ENCODE measurements at regions not wholly inside any gene's neighbourhood (a gene's known extent, or its start where the extent isn't known, plus 50 kb on each side); places are given as distances from the start of the nearest gene placed in this dataset.

DNA sequence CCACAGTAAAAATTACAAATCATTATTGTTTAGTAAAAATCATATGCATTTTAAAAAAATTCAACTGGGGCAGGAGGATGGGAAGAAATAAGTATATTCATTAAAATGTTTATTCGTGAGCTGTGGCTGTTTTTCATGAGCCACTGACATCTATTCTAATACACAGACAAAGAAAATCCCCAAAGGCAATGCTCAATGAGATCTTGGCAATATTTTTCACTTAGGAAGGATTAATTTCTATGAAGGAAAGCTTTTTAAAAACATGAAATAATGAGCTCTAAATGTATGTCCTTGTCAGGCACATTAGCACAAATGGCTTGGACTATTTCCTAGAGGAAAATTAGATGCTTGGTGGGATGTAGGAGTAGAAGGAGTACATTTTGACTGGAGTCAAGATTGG is 262.0 kb upstream of the MMADHC start:
- no peak overlapping the region for H3K4me3 ChIP-seq (replicated peaks; ENCODE audit: low read depth, low read length)
- DNase-seq (ENCODE audit: low read depth), result no peak
- TF ChIP-seq, protein P1, sequence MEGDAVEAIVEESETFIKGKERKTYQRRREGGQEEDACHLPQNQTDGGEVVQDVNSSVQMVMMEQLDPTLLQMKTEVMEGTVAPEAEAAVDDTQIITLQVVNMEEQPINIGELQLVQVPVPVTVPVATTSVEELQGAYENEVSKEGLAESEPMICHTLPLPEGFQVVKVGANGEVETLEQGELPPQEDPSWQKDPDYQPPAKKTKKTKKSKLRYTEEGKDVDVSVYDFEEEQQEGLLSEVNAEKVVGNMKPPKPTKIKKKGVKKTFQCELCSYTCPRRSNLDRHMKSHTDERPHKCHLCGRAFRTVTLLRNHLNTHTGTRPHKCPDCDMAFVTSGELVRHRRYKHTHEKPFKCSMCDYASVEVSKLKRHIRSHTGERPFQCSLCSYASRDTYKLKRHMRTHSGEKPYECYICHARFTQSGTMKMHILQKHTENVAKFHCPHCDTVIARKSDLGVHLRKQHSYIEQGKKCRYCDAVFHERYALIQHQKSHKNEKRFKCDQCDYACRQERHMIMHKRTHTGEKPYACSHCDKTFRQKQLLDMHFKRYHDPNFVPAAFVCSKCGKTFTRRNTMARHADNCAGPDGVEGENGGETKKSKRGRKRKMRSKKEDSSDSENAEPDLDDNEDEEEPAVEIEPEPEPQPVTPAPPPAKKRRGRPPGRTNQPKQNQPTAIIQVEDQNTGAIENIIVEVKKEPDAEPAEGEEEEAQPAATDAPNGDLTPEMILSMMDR (IDR thresholded peaks at IDR 0.05; ENCODE audit: low read length, missing control alignments), result no peak

DNA sequence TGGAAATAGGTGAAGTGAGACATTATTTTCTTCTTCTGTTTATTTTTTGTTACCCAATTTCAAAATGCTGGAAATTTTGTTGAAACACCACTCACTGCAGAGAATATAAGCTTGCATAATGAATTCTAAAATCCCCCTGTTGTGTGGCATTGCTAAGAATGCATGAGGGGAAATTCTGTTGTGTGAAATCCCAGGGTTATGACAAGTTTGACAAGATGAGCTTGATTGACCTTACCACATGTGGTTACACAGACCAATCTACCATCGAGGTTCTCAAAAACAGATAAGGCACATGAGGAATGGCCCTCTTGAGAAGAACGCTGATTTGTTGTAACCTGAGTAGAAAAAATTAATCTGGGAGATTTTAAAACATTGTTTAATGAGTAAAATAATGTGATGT is 261.6 kb upstream of the MMADHC start:
- TF ChIP-seq, protein P1 (IDR thresholded peaks at IDR 0.05; ENCODE audit: low read length, missing control alignments), result no peak
- no peak for DNase-seq (ENCODE audit: low read depth)
- no peak overlapping the region for H3K4me3 ChIP-seq (replicated peaks; ENCODE audit: low read depth, low read length)

DNA sequence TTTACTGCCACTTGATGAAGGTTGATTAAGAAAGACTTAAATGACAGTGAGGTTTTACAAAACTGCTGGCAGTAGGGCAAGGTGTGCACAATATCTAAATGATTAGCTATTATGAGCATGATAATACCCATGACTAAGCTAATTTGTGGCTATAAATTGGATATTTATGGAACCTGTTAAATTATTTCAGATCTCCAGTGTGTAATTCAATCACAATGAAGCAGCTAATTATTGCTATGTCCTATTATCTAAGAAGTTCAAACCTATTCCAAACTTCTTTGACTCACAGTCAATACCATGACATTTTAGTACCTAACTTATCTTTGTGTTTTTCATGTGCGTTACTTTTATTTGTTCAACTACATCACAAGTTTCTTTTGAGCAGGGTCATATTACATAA is 253.8 kb upstream of the MMADHC start:
- no peak for DNase-seq (ENCODE audit: low read depth)
- TF ChIP-seq, protein P1 (IDR thresholded peaks at IDR 0.05; ENCODE audit: low read length, missing control alignments), result no peak
- H3K4me3 ChIP-seq (replicated peaks; ENCODE audit: low read depth, low read length), result no peak overlapping the region

DNA sequence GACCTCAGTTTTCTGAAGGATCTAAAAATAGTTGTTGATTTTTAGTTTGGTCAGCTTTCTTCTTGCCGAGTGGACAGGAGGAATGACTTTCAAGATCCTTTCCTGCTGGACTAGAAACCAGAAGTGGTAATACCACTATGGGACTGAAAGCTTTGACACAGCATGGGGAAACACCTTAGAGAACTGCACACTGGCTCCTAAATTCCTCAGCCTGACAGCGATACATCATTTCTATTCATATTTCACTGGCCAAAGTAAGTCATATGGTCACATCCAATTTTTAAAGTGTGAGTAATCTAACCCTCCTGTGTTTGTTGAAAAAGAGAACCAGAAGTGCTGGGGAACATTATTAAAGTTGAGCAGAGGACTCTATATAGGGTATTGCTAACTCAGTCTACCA is 244.7 kb upstream of the MMADHC start:
- H3K4me3 ChIP-seq (replicated peaks; ENCODE audit: low read depth, low read length), result no peak overlapping the region
- TF ChIP-seq, protein P1 (IDR thresholded peaks at IDR 0.05; ENCODE audit: low read length, missing control alignments), result no peak
- DNase-seq (ENCODE audit: low read depth), result no peak

DNA sequence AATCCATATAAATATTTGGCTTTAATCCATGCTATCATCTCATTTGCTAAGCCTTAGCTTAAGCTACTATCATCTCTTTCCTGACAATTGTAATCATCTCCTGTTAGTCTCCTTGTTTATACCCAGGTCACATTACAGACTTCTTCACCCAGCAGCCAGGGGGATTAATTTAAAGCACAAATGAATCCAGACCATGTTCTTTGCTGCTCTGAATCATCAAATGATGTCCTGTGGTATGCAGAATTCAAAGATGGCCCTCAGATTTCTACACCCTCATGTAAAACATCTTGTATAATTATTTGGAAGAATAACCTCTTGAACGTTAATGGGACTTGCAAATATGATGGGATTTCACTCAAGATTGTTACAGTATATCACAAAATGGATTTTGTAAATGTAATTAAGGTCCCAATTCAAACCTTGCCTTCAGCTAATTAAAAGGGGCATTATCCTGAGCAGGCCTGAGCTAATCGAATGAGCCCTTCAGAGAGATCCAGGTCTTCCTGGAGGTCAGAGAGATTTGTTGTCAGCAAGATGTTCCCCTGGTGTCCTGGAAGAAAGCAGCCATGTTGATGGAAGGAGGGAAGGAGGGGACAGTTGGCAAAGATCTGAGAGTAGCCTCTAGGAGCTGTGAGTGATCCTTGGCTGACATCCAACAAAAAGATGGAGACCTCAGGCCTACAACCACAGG is 241.1 kb upstream of the MMADHC start:
- H3K4me3 ChIP-seq (replicated peaks; ENCODE audit: low read depth, low read length), result no peak overlapping the region
- no peak for DNase-seq (ENCODE audit: low read depth)
- TF ChIP-seq, protein P1 (IDR thresholded peaks at IDR 0.05; ENCODE audit: low read length, missing control alignments), result no peak

DNA sequence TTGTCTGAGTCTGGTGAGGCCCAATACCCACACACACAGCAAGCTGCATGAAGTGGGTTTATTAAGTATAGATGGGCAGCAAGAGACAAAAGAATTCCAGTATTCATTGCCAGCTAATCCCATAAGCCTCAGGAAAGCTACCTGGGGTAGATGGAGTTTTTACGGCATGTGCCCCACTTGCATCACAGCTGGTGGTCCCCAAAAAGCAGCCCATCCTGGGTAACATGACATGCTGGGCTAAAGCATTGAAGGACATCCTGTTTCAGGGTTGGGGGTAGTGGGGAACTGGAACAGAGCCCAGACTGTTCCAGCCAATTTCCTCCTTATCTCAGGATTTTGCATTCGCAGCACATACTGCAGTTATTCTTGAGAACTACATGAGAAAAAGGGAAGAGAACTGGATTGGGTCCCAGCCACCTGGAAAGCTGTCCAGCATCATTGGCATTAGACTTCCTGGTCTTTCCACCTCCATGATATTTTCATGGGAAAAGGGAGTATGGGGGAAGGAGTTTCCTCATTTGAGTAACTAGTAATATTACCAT is 240.1 kb upstream of the MMADHC start:
- TF ChIP-seq, protein P1 (IDR thresholded peaks at IDR 0.05; ENCODE audit: low read length, missing control alignments), result no peak
- peak; percentile 44 for DNase-seq (ENCODE audit: low read depth)
- H3K4me3 ChIP-seq (replicated peaks; ENCODE audit: low read depth, low read length), result no peak overlapping the region
